ENCODE measurements at regions not wholly inside any gene's neighbourhood (a gene's known extent, or its start where the extent isn't known, plus 50 kb on each side); places are given as distances from the start of the nearest gene placed in this dataset.

DNA sequence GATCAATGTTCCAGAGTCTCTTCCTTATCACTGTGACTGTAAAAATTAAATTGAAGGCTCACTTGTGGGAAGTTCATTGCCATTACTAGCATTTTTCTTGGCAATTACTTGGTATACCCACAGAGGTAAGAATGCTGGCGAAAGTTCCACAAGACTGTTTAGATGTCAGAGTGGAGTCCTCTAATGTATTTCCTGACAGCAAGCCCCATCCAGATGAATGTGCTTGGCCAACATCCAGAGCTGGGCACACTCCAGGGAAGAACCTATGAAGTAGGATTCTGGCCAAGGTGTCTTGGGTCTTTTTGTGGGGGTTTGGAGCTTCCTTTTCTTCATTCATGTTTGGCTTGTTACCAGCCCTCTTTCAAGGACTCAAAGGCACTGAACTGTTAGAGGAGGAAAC, 473.6 kb downstream of the DMAC1 start (continued):
- TF ChIP-seq, protein P1, sequence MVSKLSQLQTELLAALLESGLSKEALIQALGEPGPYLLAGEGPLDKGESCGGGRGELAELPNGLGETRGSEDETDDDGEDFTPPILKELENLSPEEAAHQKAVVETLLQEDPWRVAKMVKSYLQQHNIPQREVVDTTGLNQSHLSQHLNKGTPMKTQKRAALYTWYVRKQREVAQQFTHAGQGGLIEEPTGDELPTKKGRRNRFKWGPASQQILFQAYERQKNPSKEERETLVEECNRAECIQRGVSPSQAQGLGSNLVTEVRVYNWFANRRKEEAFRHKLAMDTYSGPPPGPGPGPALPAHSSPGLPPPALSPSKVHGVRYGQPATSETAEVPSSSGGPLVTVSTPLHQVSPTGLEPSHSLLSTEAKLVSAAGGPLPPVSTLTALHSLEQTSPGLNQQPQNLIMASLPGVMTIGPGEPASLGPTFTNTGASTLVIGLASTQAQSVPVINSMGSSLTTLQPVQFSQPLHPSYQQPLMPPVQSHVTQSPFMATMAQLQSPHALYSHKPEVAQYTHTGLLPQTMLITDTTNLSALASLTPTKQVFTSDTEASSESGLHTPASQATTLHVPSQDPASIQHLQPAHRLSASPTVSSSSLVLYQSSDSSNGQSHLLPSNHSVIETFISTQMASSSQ (IDR thresholded peaks at IDR 0.05; ENCODE audit: low read depth): no peak
- TF ChIP-seq, protein P1 (CRISPR knock-in tag; IDR thresholded peaks at IDR 0.05; ENCODE audit: borderline replicate concordance): no peak
- TF ChIP-seq NBN (conservative IDR thresholded peaks at IDR 0.05) (no peak), DR1 (CRISPR knock-in tag; IDR thresholded peaks at IDR 0.05) (no peak), EEA1 (CRISPR knock-in tag; IDR thresholded peaks at IDR 0.05; ENCODE audit: borderline replicate concordance) (no peak), NCOA5 (CRISPR knock-in tag; IDR thresholded peaks at IDR 0.05) (no peak), ZSCAN29 (CRISPR knock-in tag; conservative IDR thresholded peaks at IDR 0.05) (no peak)

DNA sequence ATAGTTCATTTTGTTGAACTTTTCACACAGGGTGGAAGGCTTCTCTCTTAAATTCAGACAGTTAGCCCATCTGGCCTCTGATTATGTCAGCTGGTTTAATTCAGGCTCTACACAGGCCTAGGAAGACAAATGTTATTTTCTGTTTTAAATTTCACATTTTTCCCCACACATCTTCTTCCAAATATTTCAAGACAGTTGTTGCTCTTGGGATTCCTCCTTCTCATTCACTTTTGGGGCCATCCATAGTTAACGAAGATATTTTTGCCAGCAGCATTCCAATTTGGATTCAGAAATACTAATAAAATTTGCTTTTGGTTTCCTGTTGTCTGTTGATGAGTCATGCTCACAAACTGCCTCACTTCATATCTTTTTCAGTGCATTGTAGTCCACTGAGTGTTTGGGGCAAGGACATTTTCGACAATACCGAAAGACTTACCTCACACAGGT, 475.4 kb downstream of the DMAC1 start:
- H3K4me3 ChIP-seq (replicated peaks in 1 of 3; ENCODE audit: insufficient read depth in 1 of 3, low read depth in 2 of 3, low read length in 3 of 3): no peak overlapping the region
- no peak overlapping the region for H3K4me2 ChIP-seq (ENCODE audit: low read depth, low read length)
- in situ Hi-C loops (cut with HindIII; ENCODE audit: extremely low pct_ligation_motif_present, low pct_unique_long_range_greater_than_20kb) (no loop called here), intact Hi-C loops (cut with micrococcal nuclease; ENCODE audit: unreplicated experiment) (no loop called here)
- DNase-seq (ENCODE audit: low spot score) (no peak), ATAC-seq (no peak), FAIRE-seq (no peak)
- H2AFZ ChIP-seq (ENCODE audit: low read length): no peak overlapping the region
- H3K9ac ChIP-seq (ENCODE audit: insufficient read depth, low read depth, low read length): no peak overlapping the region
- 3% methylated on average over 3 of the region's 3 CpGs for WGBS (ENCODE audit: low lambda C conversion rate)
- H3K79me2 ChIP-seq (ENCODE audit: insufficient read depth, low read length): no peaks in the 10 kb centered on the region
- no peaks in the 10 kb centered on the region for H3K36me3 ChIP-seq (replicated peaks in 1 of 2; ENCODE audit: control insufficient read depth in 1 of 2, insufficient read depth in 2 of 2, low read length in 2 of 2)
- no peaks in the 10 kb centered on the region for H3K27me3 ChIP-seq (ENCODE audit: control insufficient read depth in 1 of 2, insufficient read depth in 2 of 2, low read length in 2 of 2)
- H3K27ac ChIP-seq (ENCODE audit: extremely low read length, insufficient read depth, low read length): no peak overlapping the region
- H3K9me3 ChIP-seq (ENCODE audit: low read length): no peaks in the 10 kb centered on the region
- CTCF ChIA-PET (ENCODE audit: low intra/inter-chr PET ratio, low total read pairs): no interaction called here
- no TSS peak for BruUV-seq (replicated peaks)
- POLR2A ChIA-PET: no interaction called here
- no peaks in the 10 kb centered on the region for H4K20me1 ChIP-seq (ENCODE audit: insufficient read depth, low read length)
- peaks cover 7% of the 10 kb centered on the region; the same call in 1 of the 2 replicates for H3K4me1 ChIP-seq (ENCODE audit: insufficient read depth, low read length)
- TF ChIP-seq, protein P2, sequence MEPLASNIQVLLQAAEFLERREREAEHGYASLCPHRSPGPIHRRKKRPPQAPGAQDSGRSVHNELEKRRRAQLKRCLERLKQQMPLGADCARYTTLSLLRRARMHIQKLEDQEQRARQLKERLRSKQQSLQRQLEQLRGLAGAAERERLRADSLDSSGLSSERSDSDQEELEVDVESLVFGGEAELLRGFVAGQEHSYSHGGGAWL (CRISPR knock-in tag; IDR thresholded peaks at IDR 0.05): no peak
- TF ChIP-seq ZNF790 (CRISPR knock-in tag; IDR thresholded peaks at IDR 0.05; ENCODE audit: borderline replicate concordance) (no peak), KLF6 (CRISPR knock-in tag; IDR thresholded peaks at IDR 0.05) (no peak), CCDC6 (CRISPR knock-in tag; IDR thresholded peaks at IDR 0.05) (no peak), KMT2B (CRISPR knock-in tag; IDR thresholded peaks at IDR 0.05) (no peak), HNF4G (IDR thresholded peaks at IDR 0.05; ENCODE audit: borderline replicate concordance, low read depth, low read length) (no peak), HNF4G (CRISPR knock-in tag; IDR thresholded peaks at IDR 0.05; ENCODE audit: borderline replicate concordance, low read depth) (no peak), SIN3B (IDR thresholded peaks at IDR 0.05; ENCODE audit: low read length) (no peak), ZNF678 (CRISPR knock-in tag; IDR thresholded peaks at IDR 0.05) (no peak), MZF1 (CRISPR knock-in tag; IDR thresholded peaks at IDR 0.05; ENCODE audit: borderline replicate concordance) (no peak), TEAD2 (CRISPR knock-in tag; IDR thresholded peaks at IDR 0.05) (no peak), SOX13 (IDR thresholded peaks at IDR 0.05) (no peak), SOX13 (CRISPR knock-in tag; conservative IDR thresholded peaks at IDR 0.05 in 1 of 2, IDR thresholded peaks at IDR 0.05 in 1 of 2) (no peak), BHLHE40 (IDR thresholded peaks at IDR 0.05; ENCODE audit: low read length) (no peak)

All from HepG2 (cell line).